A673 (cell line): ENCODE measurements at regions not wholly inside any gene's neighbourhood (a gene's known extent, or its start where the extent isn't known, plus 50 kb on each side); places are given as distances from the start of the nearest gene placed in this dataset.

Source experiments
- BruUV-seq: library from RNA; stranded (reverse); fragments of 400-500 nt; replicated peaks from 2 replicates; lab custom pipeline; 2021; lab: Mats Ljungman, UMichigan
- CTCF ChIA-PET: fragments of 300-600 bp; sonication (Branson Sonifier 250); formaldehyde crosslinking; loops from one replicate; lab custom pipeline; 2022; ENCODE audit warnings: antibody characterized with exemption; lab: Charles Lee
- POLR2A ChIA-PET: fragments of 300-600 bp; sonication (Branson Sonifier 250); formaldehyde crosslinking; loops from one replicate; lab custom pipeline; 2022; ENCODE audit warnings: antibody characterized with exemption; ENCODE audit not compliant: low non-redundant PET; lab: Charles Lee
- DNase-seq: peaks from one replicate; pipeline ENCODE4 v3.0.0-alpha.2; 2015; ENCODE audit warnings: low spot score
- H3K27ac ChIP-seq: fragments of 200-600 bp; sonication (generic); 2 replicates; pipeline ENCODE4 v1.5.1; 2016; ENCODE audit warnings: mixed run types, low read depth, mild to moderate bottlenecking, mixed read lengths, antibody characterized with exemption, low read length; ENCODE audit not compliant: poor library complexity, severe bottlenecking
- H3K27me3 ChIP-seq: fragments of 200-600 bp; sonication (generic); replicated peaks from 2 replicates; pipeline ENCODE4 v1.6.1; 2017; ENCODE audit warnings: mixed run types, low read depth, mild to moderate bottlenecking, mixed read lengths, antibody characterized with exemption, low read length; ENCODE audit not compliant: insufficient read depth, poor library complexity
- H3K36me3 ChIP-seq: fragments of 200-600 bp; sonication (generic); 2 replicates; pipeline ENCODE4 v1.6.1; 2016; ENCODE audit warnings: mixed run types, mild to moderate bottlenecking, mixed read lengths, antibody characterized with exemption, low read length; ENCODE audit not compliant: insufficient read depth, poor library complexity, severe bottlenecking
- H3K4me1 ChIP-seq: fragments of 200-600 bp; sonication (generic); 2 replicates; pipeline ENCODE4 v1.6.1; 2017; ENCODE audit warnings: mixed run types, mild to moderate bottlenecking, mixed read lengths, antibody characterized with exemption, low read length; ENCODE audit not compliant: insufficient read depth, poor library complexity, severe bottlenecking
- H3K4me3 ChIP-seq: fragments of 200-600 bp; sonication (generic); 2 replicates; pipeline ENCODE4 v1.5.1; 2016; ENCODE audit warnings: low read depth, mixed run types, mild to moderate bottlenecking, mixed read lengths, low read length; ENCODE audit not compliant: poor library complexity, severe bottlenecking
- H3K9me3 ChIP-seq: fragments of 200-600 bp; sonication (generic); 2 replicates; pipeline ENCODE4 v1.6.1; 2016; ENCODE audit warnings: mixed run types, low read depth, mild to moderate bottlenecking, mixed read lengths, antibody characterized with exemption, low read length; ENCODE audit not compliant: poor library complexity, severe bottlenecking
- EZH2 ChIP-seq: fragments of 200-600 bp; sonication (generic); IDR thresholded peaks from 2 replicates; pipeline ENCODE4 v1.6.1; 2017; ENCODE audit warnings: borderline replicate concordance, low read depth, mild to moderate bottlenecking, mixed read lengths, antibody characterized with exemption, low read length; ENCODE audit not compliant: poor library complexity, severe bottlenecking
- intact Hi-C: fragments of 100-400 bp; cut with micrococcal nuclease; formaldehyde crosslinking; loops from one replicate; pipeline ENCODE4 v1.10.0; 2022; ENCODE audit not compliant: unreplicated experiment
- TF ChIP-seq, protein P1 (sequence below): fragments of 300-800, 200-600 bp; sonication (generic); conservative IDR thresholded peaks from 2 replicates; pipeline ENCODE4 v1.5.1; 2017; ENCODE audit warnings: low read depth, mild to moderate bottlenecking, antibody characterized with exemption, low read length, moderate library complexity, mixed read lengths

DNA sequence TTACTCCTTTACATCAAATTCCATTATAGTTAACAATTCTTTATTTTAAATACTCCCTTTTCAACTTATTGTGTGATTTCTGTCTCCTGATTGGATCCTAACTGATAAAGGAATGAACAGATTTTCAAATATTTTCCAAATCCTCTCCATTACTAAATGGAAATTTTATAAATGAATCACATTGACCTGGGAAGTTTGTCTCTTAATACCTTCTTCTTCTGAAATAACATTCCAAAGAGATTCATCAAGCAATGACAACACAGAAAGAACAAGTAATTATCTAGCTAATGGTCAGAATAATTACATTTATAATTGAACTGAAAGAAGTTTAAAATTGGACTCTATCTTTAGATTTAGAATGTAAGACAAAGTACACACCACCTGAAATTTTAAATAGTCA lies 515.4 kb upstream of the PTCHD4 start:
- Histone ChIP-seq H3K9me3 (no peaks in the 10 kb centered on the region), H3K36me3 (no peaks in the 10 kb centered on the region), H3K27me3 (no peaks in the 10 kb centered on the region), H3K4me1 (no peaks in the 10 kb centered on the region), H3K27ac (no peak overlapping the region), H3K4me3 (no peak overlapping the region)
- DNase-seq = no peak
- POLR2A ChIA-PET = no interaction called here
- CTCF ChIA-PET = no interaction called here
- TF ChIP-seq, protein P1, sequence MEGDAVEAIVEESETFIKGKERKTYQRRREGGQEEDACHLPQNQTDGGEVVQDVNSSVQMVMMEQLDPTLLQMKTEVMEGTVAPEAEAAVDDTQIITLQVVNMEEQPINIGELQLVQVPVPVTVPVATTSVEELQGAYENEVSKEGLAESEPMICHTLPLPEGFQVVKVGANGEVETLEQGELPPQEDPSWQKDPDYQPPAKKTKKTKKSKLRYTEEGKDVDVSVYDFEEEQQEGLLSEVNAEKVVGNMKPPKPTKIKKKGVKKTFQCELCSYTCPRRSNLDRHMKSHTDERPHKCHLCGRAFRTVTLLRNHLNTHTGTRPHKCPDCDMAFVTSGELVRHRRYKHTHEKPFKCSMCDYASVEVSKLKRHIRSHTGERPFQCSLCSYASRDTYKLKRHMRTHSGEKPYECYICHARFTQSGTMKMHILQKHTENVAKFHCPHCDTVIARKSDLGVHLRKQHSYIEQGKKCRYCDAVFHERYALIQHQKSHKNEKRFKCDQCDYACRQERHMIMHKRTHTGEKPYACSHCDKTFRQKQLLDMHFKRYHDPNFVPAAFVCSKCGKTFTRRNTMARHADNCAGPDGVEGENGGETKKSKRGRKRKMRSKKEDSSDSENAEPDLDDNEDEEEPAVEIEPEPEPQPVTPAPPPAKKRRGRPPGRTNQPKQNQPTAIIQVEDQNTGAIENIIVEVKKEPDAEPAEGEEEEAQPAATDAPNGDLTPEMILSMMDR = no peak
- no peak for TF ChIP-seq EZH2
- BruUV-seq = no TSS peak
- intact Hi-C loops = no loop called here

DNA sequence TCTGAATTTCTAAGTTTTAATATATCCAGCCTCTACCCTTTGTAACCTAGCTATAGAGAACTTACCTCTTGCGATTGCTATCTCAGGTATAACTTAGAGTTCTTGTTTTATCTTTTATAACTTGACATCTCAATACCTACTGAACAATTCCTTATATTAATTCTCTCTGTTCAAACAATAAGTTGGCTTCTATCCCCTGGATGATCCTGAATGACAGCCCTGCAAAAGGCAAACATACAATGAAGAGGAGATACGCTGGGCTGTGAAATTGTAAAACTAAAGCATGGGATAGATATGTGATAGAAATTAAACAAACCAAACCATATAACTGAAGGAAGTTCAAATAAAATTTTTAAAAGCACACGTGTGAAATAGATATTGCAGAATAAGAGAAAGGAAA lies 513.6 kb upstream of the PTCHD4 start:
- no peaks in the 10 kb centered on the region for H3K9me3 ChIP-seq
- intact Hi-C loops = no loop called here
- no peaks in the 10 kb centered on the region for H3K36me3 ChIP-seq
- ChIA-PET POLR2A (no interaction called here), CTCF (no interaction called here)
- no peak overlapping the region for H3K4me3 ChIP-seq
- DNase-seq = no peak
- TF ChIP-seq, protein P1 = no peak
- TF ChIP-seq EZH2 = no peak
- BruUV-seq = no TSS peak
- no peak overlapping the region for H3K27ac ChIP-seq
- H3K4me1 ChIP-seq = no peaks in the 10 kb centered on the region
- no peaks in the 10 kb centered on the region for H3K27me3 ChIP-seq

DNA sequence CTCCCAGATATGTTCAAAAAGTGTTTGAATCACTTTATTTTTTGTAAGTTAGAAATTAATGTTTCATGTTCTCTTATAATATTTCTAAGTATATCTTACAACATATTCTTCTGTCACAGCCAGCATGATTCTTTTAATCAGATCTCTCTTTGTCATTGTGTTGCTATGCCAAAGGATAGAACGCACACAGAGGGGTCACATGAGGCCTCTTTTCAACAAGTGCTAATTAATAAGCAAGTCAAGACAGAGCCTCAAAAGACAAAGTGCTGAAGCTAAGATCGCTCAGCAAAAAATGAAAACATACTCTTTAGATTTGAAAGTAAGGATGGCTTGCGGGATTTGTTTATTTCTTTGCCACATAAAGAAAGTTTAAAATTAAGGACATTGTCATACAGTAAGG lies 508.8 kb upstream of the PTCHD4 start:
- no peak overlapping the region for H3K27ac ChIP-seq
- CTCF ChIA-PET = interaction anchor here (0.6 kb wide), 1 partner anchor 31 kb away, joined by 21 read pairs; no protein-coding TSS in a partner anchor

More for the DNA sequence above, 508.8 kb upstream of the PTCHD4 start:
- H3K27me3 ChIP-seq = no peaks in the 10 kb centered on the region
- no peak overlapping the region for H3K4me3 ChIP-seq
- no peaks in the 10 kb centered on the region for H3K4me1 ChIP-seq
- no TSS peak for BruUV-seq
- POLR2A ChIA-PET = interaction anchor here (0.6 kb wide), 1 partner anchor 1699 kb away, joined by 4 read pairs; no protein-coding TSS in a partner anchor
- no peaks in the 10 kb centered on the region for H3K36me3 ChIP-seq
- TF ChIP-seq EZH2 = no peak
- TF ChIP-seq, protein P1 = no peak
- intact Hi-C loops = no loop called here
- no peak for DNase-seq
- H3K9me3 ChIP-seq = peaks cover 4% of the 10 kb centered on the region
